Lower lobe of right lung (tissue), 2 donors: ENCODE measurements at regions not wholly inside any gene's neighbourhood (a gene's known extent, or its start where the extent isn't known, plus 50 kb on each side); places are given as distances from the start of the nearest gene placed in this dataset.

Experiments used
- ATAC-seq, 2 donors: fragments of 200-7000 bp; cut with Tn5 transposase; one replicate each; pipeline ENCODE4 v1.9.1; 2020 to 2022; ENCODE audit warnings: mild to moderate bottlenecking in 2 of 2, moderate library complexity in 2 of 2
- DNase-seq: peaks from one replicate; pipeline ENCODE4 v3.0.0-alpha.2; 2020
- H3K27ac ChIP-seq: fragments of 200-600 bp; one replicate; pipeline ENCODE4 v1.8.0; 2022
- H3K27me3 ChIP-seq: fragments of 200-600 bp; one replicate; pipeline ENCODE4 v1.8.0; 2022; ENCODE audit warnings: low read depth
- H3K36me3 ChIP-seq: fragments of 200-600 bp; one replicate; pipeline ENCODE4 v1.8.0; 2022; ENCODE audit warnings: mild to moderate bottlenecking
- H3K4me1 ChIP-seq: fragments of 200-600 bp; one replicate; pipeline ENCODE4 v1.8.0; 2022
- H3K4me3 ChIP-seq: fragments of 200-600 bp; one replicate; pipeline ENCODE4 v1.8.0; 2022; ENCODE audit warnings: mild to moderate bottlenecking
- H3K9me3 ChIP-seq: fragments of 200-600 bp; one replicate; pipeline ENCODE4 v1.8.0; 2022
- CTCF ChIP-seq: fragments of 200-600 bp; IDR thresholded peaks from one replicate; pipeline ENCODE4 v1.8.0; 2022; ENCODE audit warnings: antibody characterized with exemption, mild to moderate bottlenecking
- intact Hi-C: fragments of 100-400 bp; cut with DNase I; formaldehyde crosslinking; loops from one replicate; pipeline ENCODE4 v1.11.0; 2022
- donor health status: DM: no; HTN: yes; CAD: no; lungs with severe emphysema.

DNA sequence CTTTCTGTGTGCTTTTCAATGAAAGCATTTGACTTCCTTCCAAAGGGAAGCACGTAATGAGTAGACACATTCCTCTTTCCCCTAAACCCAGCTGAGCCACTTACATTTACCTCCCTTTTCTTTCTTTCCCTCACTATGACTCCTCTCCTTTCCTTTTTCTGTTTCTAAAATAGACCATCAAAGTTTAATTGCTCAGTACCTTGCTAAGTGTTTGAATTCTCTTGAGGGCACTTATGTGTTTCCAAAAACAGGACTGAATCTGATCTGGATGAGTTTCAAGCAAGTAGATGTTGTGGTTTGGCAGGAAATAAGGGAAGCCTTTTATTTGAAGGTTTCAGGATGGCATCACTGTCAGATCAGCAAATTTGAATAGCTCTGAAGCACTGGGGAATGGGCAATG lies 396.2 kb downstream of the REEP3 start:
- Histone ChIP-seq H3K4me1 (no peaks in the 10 kb centered on the region), H3K27ac (no peak overlapping the region), H3K9me3 (no peaks in the 10 kb centered on the region), H3K4me3 (no peak overlapping the region), H3K36me3 (no peaks in the 10 kb centered on the region), H3K27me3 (no peaks in the 10 kb centered on the region)
- TF ChIP-seq CTCF, result no peak
- peak; percentile 66 to 86 for ATAC-seq
- no peak for DNase-seq
- intact Hi-C loops, result no loop called here

GRCh38 chr10:63919575-63920279 lies 398.5 kb downstream of the REEP3 start:
- H3K4me1 ChIP-seq, result no peaks in the 10 kb centered on the region
- ATAC-seq, result peak in 1 of 2 donors; percentile 20
- no peak for TF ChIP-seq CTCF
- intact Hi-C loops, result no loop called here
- H3K4me3 ChIP-seq, result no peak overlapping the region
- H3K27me3 ChIP-seq, result no peaks in the 10 kb centered on the region
- no peaks in the 10 kb centered on the region for H3K36me3 ChIP-seq
- no peak for DNase-seq
- no peaks in the 10 kb centered on the region for H3K9me3 ChIP-seq
- no peak overlapping the region for H3K27ac ChIP-seq

GRCh38 chr10:63920926-63921325 lies 399.7 kb downstream of the REEP3 start:
- H3K27ac ChIP-seq, result no peak overlapping the region
- no peaks in the 10 kb centered on the region for H3K27me3 ChIP-seq
- ATAC-seq (no peak), DNase-seq (no peak)
- no peaks in the 10 kb centered on the region for H3K36me3 ChIP-seq
- H3K4me3 ChIP-seq, result no peak overlapping the region
- intact Hi-C loops, result no loop called here
- H3K4me1 ChIP-seq, result no peaks in the 10 kb centered on the region
- H3K9me3 ChIP-seq, result no peaks in the 10 kb centered on the region
- no peak for TF ChIP-seq CTCF

DNA sequence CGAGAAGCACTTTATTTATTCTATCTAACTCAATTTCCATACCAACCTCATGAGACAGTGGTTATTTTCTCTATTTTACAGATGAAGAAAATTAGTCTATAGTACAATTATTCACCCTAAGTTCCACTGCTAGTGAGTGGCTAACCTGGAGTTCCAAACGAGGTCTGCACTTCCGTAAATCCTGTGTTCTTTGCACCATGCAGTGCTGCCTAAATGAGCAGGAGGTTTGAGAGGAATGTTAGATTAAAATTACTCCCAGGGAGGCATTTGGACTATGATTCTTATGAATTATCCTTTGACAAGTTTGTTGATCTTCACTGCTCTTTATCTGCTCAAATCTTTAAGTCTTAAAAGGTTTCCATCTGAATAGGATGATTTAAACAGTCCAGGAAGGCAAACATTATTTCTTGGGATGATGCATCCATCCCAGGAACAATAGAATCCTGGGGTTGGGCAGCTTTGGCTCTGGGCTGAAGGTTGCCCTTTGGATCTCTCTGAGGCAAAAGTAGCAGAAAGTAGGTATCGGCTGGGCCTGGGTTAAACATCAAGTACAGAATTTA lies 400.8 kb downstream of the REEP3 start:
- ATAC-seq (no peak), DNase-seq (no peak)
- TF ChIP-seq CTCF, result no peak
- intact Hi-C loops, result no loop called here
- Histone ChIP-seq H3K4me1 (no peaks in the 10 kb centered on the region), H3K9me3 (no peaks in the 10 kb centered on the region), H3K27me3 (no peaks in the 10 kb centered on the region), H3K36me3 (no peaks in the 10 kb centered on the region), H3K27ac (no peak overlapping the region), H3K4me3 (no peak overlapping the region)

DNA sequence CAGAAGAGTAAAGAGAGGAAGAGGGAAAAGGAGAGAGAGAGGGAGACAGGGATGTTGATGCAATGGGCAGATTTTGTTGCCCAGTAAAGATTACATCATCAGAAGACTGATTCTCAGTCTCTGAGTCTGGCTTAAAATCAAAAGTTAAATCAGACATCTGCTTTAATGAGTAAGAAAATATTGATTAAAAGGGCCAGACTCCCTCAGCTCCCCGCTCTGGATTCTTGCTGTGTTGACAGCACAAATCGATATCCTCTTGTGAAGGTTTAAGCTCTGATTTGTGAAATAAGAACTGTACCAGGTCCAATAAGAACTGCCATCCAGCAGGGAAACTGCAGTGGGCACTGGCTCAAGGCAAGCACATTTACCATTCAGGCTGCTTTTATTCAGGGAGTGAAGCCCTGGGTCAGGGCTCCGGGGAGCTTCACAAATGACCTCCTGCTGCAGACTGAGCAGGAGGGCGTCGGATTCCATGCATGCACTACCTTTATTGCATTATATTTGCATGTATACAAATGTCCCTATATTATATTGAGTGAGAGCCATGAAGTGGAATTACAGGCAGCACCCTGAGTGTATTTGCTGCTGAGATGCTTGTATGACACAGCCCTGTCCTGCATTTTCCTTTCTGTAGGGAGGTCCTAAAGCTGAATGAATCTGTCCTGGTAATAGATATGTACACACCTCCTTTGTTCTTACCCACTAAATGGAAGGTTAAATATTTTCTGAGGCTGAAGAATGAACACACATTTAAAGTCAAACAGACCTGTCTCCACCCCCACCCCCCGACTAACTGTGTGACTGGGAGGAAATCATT lies 401.5 kb downstream of the REEP3 start:
- Histone ChIP-seq H3K9me3 (no peaks in the 10 kb centered on the region), H3K36me3 (no peaks in the 10 kb centered on the region), H3K27ac (no peak overlapping the region), H3K4me3 (no peak overlapping the region), H3K4me1 (no peaks in the 10 kb centered on the region), H3K27me3 (no peaks in the 10 kb centered on the region)
- DNase-seq (no peak), ATAC-seq (no peak)
- intact Hi-C loops, result no loop called here
- TF ChIP-seq CTCF, result no peak
